ENCODE measurements at regions not wholly inside any gene's neighbourhood (a gene's known extent, or its start where the extent isn't known, plus 50 kb on each side); places are given as distances from the start of the nearest gene placed in this dataset.

DNA sequence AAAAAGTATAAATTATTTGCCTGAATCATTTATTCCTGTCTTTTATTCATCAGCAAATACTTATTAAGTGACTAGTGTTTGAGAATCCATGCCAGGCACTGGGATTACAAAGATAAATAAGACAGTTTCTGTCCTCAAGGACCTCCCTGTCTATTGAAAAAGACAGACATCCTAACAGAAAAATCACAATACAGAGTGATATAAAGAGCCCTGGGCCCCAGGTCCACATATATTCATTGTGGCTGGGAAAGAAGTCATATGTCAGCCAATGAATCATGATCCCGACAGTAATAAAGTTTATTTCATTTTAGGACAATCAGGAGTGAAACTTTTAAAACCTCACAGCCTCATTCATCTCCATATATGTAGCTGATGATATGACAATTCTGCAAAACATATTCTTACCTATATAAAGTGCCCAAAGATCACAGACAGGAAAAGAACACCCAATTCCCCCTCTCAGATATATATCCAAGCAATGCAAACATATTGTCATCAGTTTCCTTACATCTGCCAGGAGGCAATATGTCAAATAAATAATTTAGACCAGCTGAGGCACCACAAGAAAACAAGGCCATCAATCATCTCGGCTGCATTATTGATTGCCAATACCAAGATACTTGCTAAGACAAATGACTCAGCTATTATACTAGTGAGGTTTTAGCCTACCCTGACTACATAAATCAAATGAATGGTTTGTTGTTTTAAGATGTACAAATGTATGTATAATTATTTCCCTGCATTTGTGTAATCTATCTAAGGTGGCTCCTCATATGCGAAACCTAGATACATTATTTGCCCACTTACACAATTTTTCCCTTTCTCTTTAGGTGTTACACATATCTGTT, 590.9 kb upstream of the API5 start:
- ATAC-seq (ENCODE audit: insufficient read depth, low read depth) (no peak), DNase-seq (no peak)
- H2AFZ ChIP-seq (ENCODE audit: low read depth, low read length): no peak overlapping the region
- no peak overlapping the region for H3K4me3 ChIP-seq (ENCODE audit: low read depth in 1 of 2, low read length in 2 of 2)
- H3K4me2 ChIP-seq (ENCODE audit: insufficient read depth, low read length): no peak overlapping the region
- no peaks in the 10 kb centered on the region for H3K27me3 ChIP-seq (ENCODE audit: insufficient read depth, low read length, poor library complexity)
- no peaks in the 10 kb centered on the region for H4K20me1 ChIP-seq (ENCODE audit: insufficient read depth, low read length)
- TF ChIP-seq, protein P1, sequence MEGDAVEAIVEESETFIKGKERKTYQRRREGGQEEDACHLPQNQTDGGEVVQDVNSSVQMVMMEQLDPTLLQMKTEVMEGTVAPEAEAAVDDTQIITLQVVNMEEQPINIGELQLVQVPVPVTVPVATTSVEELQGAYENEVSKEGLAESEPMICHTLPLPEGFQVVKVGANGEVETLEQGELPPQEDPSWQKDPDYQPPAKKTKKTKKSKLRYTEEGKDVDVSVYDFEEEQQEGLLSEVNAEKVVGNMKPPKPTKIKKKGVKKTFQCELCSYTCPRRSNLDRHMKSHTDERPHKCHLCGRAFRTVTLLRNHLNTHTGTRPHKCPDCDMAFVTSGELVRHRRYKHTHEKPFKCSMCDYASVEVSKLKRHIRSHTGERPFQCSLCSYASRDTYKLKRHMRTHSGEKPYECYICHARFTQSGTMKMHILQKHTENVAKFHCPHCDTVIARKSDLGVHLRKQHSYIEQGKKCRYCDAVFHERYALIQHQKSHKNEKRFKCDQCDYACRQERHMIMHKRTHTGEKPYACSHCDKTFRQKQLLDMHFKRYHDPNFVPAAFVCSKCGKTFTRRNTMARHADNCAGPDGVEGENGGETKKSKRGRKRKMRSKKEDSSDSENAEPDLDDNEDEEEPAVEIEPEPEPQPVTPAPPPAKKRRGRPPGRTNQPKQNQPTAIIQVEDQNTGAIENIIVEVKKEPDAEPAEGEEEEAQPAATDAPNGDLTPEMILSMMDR (IDR thresholded peaks at IDR 0.05; ENCODE audit: borderline replicate concordance, extremely low read depth, low read length, poor library complexity, severe bottlenecking): no peak
- no peak for TF ChIP-seq EZH2 (IDR thresholded peaks at IDR 0.05; ENCODE audit: borderline replicate concordance, low read depth, low read length, severe bottlenecking)
- no peaks in the 10 kb centered on the region for H3K79me2 ChIP-seq (ENCODE audit: insufficient read depth, low read length)
- H3K9ac ChIP-seq (ENCODE audit: low read depth, low read length): no peak overlapping the region
- H3K9me3 ChIP-seq (ENCODE audit: insufficient read depth, low read length, severe bottlenecking): no peaks in the 10 kb centered on the region
- no peak overlapping the region for H3K27ac ChIP-seq (ENCODE audit: low read length)
- H3K36me3 ChIP-seq (ENCODE audit: insufficient read depth, low read length): no peaks in the 10 kb centered on the region
- H3K4me1 ChIP-seq (ENCODE audit: insufficient read depth, low read length): no peaks in the 10 kb centered on the region

DNA sequence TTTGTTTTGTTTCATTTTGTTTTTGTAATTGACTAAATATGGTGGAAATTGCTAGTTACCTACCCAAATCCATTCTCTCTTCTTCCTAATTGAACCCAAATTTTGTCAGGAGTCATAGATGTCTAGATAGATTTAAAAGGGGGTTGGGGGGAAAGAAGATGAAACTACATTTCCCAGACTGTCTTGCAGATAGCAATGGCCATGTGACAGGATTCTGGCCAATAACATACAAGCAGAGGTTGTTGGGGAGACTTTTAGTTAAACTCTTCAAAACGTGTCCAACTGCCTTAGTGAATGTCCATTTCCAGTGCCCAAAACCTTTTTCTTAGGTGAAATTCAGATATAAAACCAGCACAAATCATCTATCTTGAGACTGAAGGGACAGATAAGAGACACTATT, 583.9 kb upstream of the API5 start:
- no peaks in the 10 kb centered on the region for H3K4me1 ChIP-seq (ENCODE audit: insufficient read depth, low read length)
- ATAC-seq (ENCODE audit: insufficient read depth, low read depth) (no peak), DNase-seq (no peak)
- no peak overlapping the region for H3K27ac ChIP-seq (ENCODE audit: low read length)
- no peak overlapping the region for H3K4me3 ChIP-seq (ENCODE audit: low read depth in 1 of 2, low read length in 2 of 2)
- TF ChIP-seq, protein P1 (IDR thresholded peaks at IDR 0.05; ENCODE audit: borderline replicate concordance, extremely low read depth, low read length, poor library complexity, severe bottlenecking): no peak
- no peak for TF ChIP-seq EZH2 (IDR thresholded peaks at IDR 0.05; ENCODE audit: borderline replicate concordance, low read depth, low read length, severe bottlenecking)
- no peak overlapping the region for H3K9ac ChIP-seq (ENCODE audit: low read depth, low read length)
- H3K27me3 ChIP-seq (ENCODE audit: insufficient read depth, low read length, poor library complexity): no peaks in the 10 kb centered on the region
- no peaks in the 10 kb centered on the region for H3K79me2 ChIP-seq (ENCODE audit: insufficient read depth, low read length)
- H4K20me1 ChIP-seq (ENCODE audit: insufficient read depth, low read length): no peaks in the 10 kb centered on the region
- H3K9me3 ChIP-seq (ENCODE audit: insufficient read depth, low read length, severe bottlenecking): no peaks in the 10 kb centered on the region
- no peak overlapping the region for H2AFZ ChIP-seq (ENCODE audit: low read depth, low read length)
- no peak overlapping the region for H3K4me2 ChIP-seq (ENCODE audit: insufficient read depth, low read length)
- no peaks in the 10 kb centered on the region for H3K36me3 ChIP-seq (ENCODE audit: insufficient read depth, low read length)

DNA sequence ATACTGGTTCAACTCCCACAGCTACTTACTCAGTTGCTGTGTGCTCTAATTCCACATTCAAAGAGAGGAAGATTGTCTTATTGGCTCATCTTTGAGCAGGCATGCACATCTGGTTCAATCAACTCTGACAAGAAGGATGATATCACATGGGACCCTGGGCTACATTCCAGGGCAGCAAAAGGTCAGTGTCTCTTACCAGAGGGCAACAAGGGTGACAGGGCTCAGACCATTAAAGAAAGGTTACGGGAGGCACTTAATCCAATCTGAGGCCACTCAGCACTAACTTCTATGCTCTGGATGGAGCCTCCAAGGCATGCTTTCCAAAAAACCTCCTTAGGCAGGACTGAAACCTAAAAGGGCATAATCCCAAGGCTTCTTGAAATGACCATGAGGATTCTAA, 549.4 kb upstream of the API5 start:
- TF ChIP-seq EZH2 (IDR thresholded peaks at IDR 0.05; ENCODE audit: borderline replicate concordance, low read depth, low read length, severe bottlenecking): no peak
- TF ChIP-seq, protein P1 (IDR thresholded peaks at IDR 0.05; ENCODE audit: borderline replicate concordance, extremely low read depth, low read length, poor library complexity, severe bottlenecking): no peak
- no peak overlapping the region for H3K4me2 ChIP-seq (ENCODE audit: insufficient read depth, low read length)

More for the DNA sequence above, 549.4 kb upstream of the API5 start:
- no peaks in the 10 kb centered on the region for H3K27me3 ChIP-seq (ENCODE audit: insufficient read depth, low read length, poor library complexity)
- no peaks in the 10 kb centered on the region for H3K9me3 ChIP-seq (ENCODE audit: insufficient read depth, low read length, severe bottlenecking)
- no peaks in the 10 kb centered on the region for H4K20me1 ChIP-seq (ENCODE audit: insufficient read depth, low read length)
- H3K36me3 ChIP-seq (ENCODE audit: insufficient read depth, low read length): no peaks in the 10 kb centered on the region
- ATAC-seq (ENCODE audit: insufficient read depth, low read depth): no peak
- no peaks in the 10 kb centered on the region for H3K79me2 ChIP-seq (ENCODE audit: insufficient read depth, low read length)
- DNase-seq: no peak
- H3K27ac ChIP-seq (ENCODE audit: low read length): no peak overlapping the region
- no peak overlapping the region for H2AFZ ChIP-seq (ENCODE audit: low read depth, low read length)
- H3K9ac ChIP-seq (ENCODE audit: low read depth, low read length): no peak overlapping the region
- no peak overlapping the region for H3K4me3 ChIP-seq (ENCODE audit: low read depth in 1 of 2, low read length in 2 of 2)
- no peaks in the 10 kb centered on the region for H3K4me1 ChIP-seq (ENCODE audit: insufficient read depth, low read length)

Measured in DND-41 (cell line).